ENCODE measurements at regions not wholly inside any gene's neighbourhood (a gene's known extent, or its start where the extent isn't known, plus 50 kb on each side); places are given as distances from the start of the nearest gene placed in this dataset.

- DNase-seq (ENCODE audit: low read depth, low spot score): no peak
- Histone ChIP-seq H3K9me3 (replicated peaks; ENCODE audit: control insufficient read depth, insufficient read depth, low read length) (no peaks in the 10 kb centered on the region), H3K4me3 (replicated peaks in 1 of 3; ENCODE audit: insufficient read depth in 1 of 3, low read depth in 1 of 3, low read length in 3 of 3) (no peak overlapping the region), H3K27me3 (ENCODE audit: control insufficient read depth in 2 of 2, insufficient read depth in 2 of 2, low read length in 2 of 2) (no peaks in the 10 kb centered on the region), H3K36me3 (ENCODE audit: control insufficient read depth in 2 of 2, extremely low read depth in 1 of 2, insufficient read depth in 2 of 2, low read length in 2 of 2) (no peaks in the 10 kb centered on the region), H3K27ac (ENCODE audit: insufficient read depth, low read depth, low read length) (no peak overlapping the region), H2AFZ (ENCODE audit: low read depth, low read length) (no peak overlapping the region), H3K79me2 (ENCODE audit: control insufficient read depth, insufficient read depth, low read length) (no peaks in the 10 kb centered on the region), H3K9me1 (replicated peaks; ENCODE audit: control insufficient read depth, extremely low read depth, insufficient read depth, low read length) (no peaks in the 10 kb centered on the region), H3K4me1 (ENCODE audit: control insufficient read depth, extremely low read depth, insufficient read depth, low read length) (no peaks in the 10 kb centered on the region), H4K20me1 (replicated peaks; ENCODE audit: control insufficient read depth, extremely low read depth, insufficient read depth, low read length) (no peaks in the 10 kb centered on the region), H3K9ac (replicated peaks; ENCODE audit: extremely low read depth, insufficient read depth, low read length) (no peak overlapping the region), H3K4me2 (ENCODE audit: insufficient read depth, low read length) (no peak overlapping the region)
- FAIRE-seq: no peak
- dilution Hi-C loops (cut with MboI; ENCODE audit: extremely low pct_ligation_motif_present, low sequenced_read_pairs) (no loop called here), intact Hi-C loops (cut with micrococcal nuclease) (no loop called here)
- ChIA-PET POLR2A (no interaction called here), CTCF (no interaction called here)
- TF ChIP-seq POLR2AphosphoS5 (IDR thresholded peaks at IDR 0.05; ENCODE audit: insufficient read depth, low read depth, low read length) (no peak), EZH2 (IDR thresholded peaks at IDR 0.05; ENCODE audit: borderline replicate concordance, low read depth, low read length, severe bottlenecking) (no peak), FOS (IDR thresholded peaks at IDR 0.05; ENCODE audit: borderline replicate concordance, insufficient read depth, low read length) (no peak), POLR2A (IDR thresholded peaks at IDR 0.05; ENCODE audit: low read depth, low read length) (no peak), MYC (IDR thresholded peaks at IDR 0.05; ENCODE audit: low read depth, low read length) (no peak), JUN (IDR thresholded peaks at IDR 0.05; ENCODE audit: borderline replicate concordance, insufficient read depth, insufficient read length, low read depth) (no peak)
- BruUV-seq (replicated peaks): no TSS peak
Measured at GRCh38 chr3:22360164-22360563, 609.2 kb upstream of the ZNF385D start.

- POLR2A ChIA-PET: no interaction called here
- H3K27ac ChIP-seq (ENCODE audit: insufficient read depth, low read depth, low read length): no peak overlapping the region
- intact Hi-C loops (cut with micrococcal nuclease): no loop called here
Measured at GRCh38 chr3:22360970-22361369, 610.0 kb upstream of the ZNF385D start.

More at GRCh38 chr3:22360970-22361369, 610.0 kb upstream of the ZNF385D start:
- H4K20me1 ChIP-seq (replicated peaks; ENCODE audit: control insufficient read depth, extremely low read depth, insufficient read depth, low read length): no peaks in the 10 kb centered on the region
- no peaks in the 10 kb centered on the region for H3K79me2 ChIP-seq (ENCODE audit: control insufficient read depth, insufficient read depth, low read length)
- H3K9me3 ChIP-seq (replicated peaks; ENCODE audit: control insufficient read depth, insufficient read depth, low read length): no peaks in the 10 kb centered on the region
- H3K27me3 ChIP-seq (ENCODE audit: control insufficient read depth in 2 of 2, insufficient read depth in 2 of 2, low read length in 2 of 2): no peaks in the 10 kb centered on the region
- no peaks in the 10 kb centered on the region for H3K9me1 ChIP-seq (replicated peaks; ENCODE audit: control insufficient read depth, extremely low read depth, insufficient read depth, low read length)
- H3K36me3 ChIP-seq (ENCODE audit: control insufficient read depth in 2 of 2, extremely low read depth in 1 of 2, insufficient read depth in 2 of 2, low read length in 2 of 2): no peaks in the 10 kb centered on the region
- no peak overlapping the region for H3K4me3 ChIP-seq (replicated peaks in 1 of 3; ENCODE audit: insufficient read depth in 1 of 3, low read depth in 1 of 3, low read length in 3 of 3)
- H3K9ac ChIP-seq (replicated peaks; ENCODE audit: extremely low read depth, insufficient read depth, low read length): no peak overlapping the region
- dilution Hi-C loops (cut with MboI; ENCODE audit: extremely low pct_ligation_motif_present, low sequenced_read_pairs): no loop called here
- FAIRE-seq (no peak), DNase-seq (ENCODE audit: low read depth, low spot score) (no peak)
- no peaks in the 10 kb centered on the region for H3K4me1 ChIP-seq (ENCODE audit: control insufficient read depth, extremely low read depth, insufficient read depth, low read length)
- TF ChIP-seq MYC (IDR thresholded peaks at IDR 0.05; ENCODE audit: low read depth, low read length): no peak
- no peak for TF ChIP-seq CTCF (IDR thresholded peaks at IDR 0.05; ENCODE audit: extremely low read depth in 1 of 2, insufficient read depth in 1 of 2, low read depth in 1 of 2, low read length in 2 of 2)
- TF ChIP-seq GATA2 (IDR thresholded peaks at IDR 0.05; ENCODE audit: insufficient read depth, insufficient read length, low read depth, low read length): no peak
- TF ChIP-seq MAX (IDR thresholded peaks at IDR 0.05; ENCODE audit: insufficient read depth, insufficient read length): no peak
- no peak for TF ChIP-seq FOS (IDR thresholded peaks at IDR 0.05; ENCODE audit: borderline replicate concordance, insufficient read depth, low read length)
- TF ChIP-seq JUN (IDR thresholded peaks at IDR 0.05; ENCODE audit: borderline replicate concordance, insufficient read depth, insufficient read length, low read depth): no peak
- no peak for TF ChIP-seq POLR2A (IDR thresholded peaks at IDR 0.05; ENCODE audit: low read depth, low read length)
- no peak for TF ChIP-seq POLR2AphosphoS5 (IDR thresholded peaks at IDR 0.05; ENCODE audit: insufficient read depth, low read depth, low read length)
- no peak for TF ChIP-seq EZH2 (IDR thresholded peaks at IDR 0.05; ENCODE audit: borderline replicate concordance, low read depth, low read length, severe bottlenecking)
- no peak overlapping the region for H2AFZ ChIP-seq (ENCODE audit: low read depth, low read length)
- no TSS peak for BruUV-seq (replicated peaks)
- CTCF ChIA-PET: no interaction called here
- no peak overlapping the region for H3K4me2 ChIP-seq (ENCODE audit: insufficient read depth, low read length)

Data from endothelial cell of umbilical vein (primary cell).